ENCODE measurements at regions not wholly inside any gene's neighbourhood (a gene's known extent, or its start where the extent isn't known, plus 50 kb on each side); places are given as distances from the start of the nearest gene placed in this dataset.

GRCh38 chr9:115914291-115914690 lies 239.3 kb upstream of the PAPPA start:
- no peak for DNase-seq

GRCh38 chr9:115921301-115921700 lies 232.3 kb upstream of the PAPPA start:
- no peak for DNase-seq

DNA sequence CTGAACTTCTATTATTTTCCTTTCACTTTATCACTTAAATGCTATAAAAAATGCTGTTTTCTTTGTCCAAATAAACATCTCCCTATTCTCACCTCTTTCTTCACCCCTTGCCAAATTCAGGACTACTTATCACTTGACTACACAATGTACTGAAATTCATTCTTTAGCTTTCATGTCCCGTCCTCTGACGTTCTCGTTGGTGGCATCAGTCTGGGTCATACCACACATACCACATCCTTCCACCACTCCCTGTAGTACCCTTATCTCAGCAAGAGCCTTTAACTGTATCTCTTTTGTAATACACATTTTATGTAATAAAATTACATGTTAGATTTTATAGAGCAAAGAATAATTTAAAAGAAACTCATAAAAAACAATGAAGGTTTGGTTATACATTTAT lies 231.1 kb upstream of the PAPPA start:
- no peak for DNase-seq

DNA sequence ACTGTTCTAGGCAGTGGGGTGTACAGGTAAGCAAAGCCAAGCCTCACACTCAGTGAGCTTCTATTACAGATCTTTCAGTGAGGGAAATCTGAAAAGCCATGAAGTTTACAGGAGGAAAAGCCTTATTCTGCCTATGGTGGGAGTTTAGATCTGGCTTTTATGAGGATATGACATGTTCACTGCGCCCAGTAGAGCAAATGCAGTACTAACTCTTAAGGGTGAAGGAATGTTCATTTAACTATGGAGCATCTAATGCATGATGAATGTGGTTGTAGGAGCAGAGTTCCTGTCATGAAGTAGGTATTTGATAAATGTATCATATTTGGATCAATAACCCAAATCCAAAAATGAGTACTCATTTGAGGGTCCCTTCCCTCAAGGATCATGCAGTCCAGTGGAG lies 230.2 kb upstream of the PAPPA start:
- no peak for DNase-seq

GRCh38 chr9:115923903-115924668 lies 229.5 kb upstream of the PAPPA start:
- no peak for DNase-seq

GRCh38 chr9:115924669-115924987 lies 229.0 kb upstream of the PAPPA start:
- DNase-seq: no peak

DNA sequence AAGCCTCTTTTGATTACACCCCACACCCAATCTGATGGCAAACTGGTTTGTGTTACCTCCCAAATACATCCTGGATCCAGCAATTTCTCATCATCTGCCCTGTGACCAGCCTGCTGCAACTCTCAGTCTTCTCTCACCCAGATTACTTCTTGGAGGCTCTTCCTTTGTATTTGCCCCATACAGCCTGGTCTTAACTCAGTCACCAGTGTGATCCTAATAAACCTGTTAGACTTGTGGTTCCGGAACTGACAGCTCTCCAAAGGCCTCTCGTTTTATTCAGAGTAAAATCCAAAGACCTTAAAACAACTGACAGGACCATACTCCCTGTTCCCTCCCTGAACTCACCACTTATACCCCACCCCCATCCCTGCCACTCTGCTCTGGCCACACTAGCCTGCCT lies 228.2 kb upstream of the PAPPA start:
- no peak for DNase-seq

DNA sequence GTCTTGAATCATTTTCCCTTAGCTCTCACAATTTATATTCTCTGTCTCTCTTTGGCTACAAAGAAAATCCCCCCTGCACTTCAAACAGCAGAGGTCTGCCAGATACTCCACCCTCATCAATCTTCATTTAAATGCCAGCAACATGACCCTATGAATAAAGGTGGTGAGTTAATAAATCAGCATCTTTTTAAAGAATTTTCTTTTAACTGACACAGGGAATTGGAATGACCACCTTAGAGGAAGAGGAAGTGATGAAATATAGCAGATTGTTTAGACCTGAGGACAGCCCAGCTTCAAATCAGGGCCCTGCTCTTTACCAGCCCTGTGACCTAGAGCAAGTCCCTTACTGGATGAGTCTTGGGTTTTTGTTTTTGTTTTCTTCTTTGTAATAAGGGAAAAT lies 223.1 kb upstream of the PAPPA start:
- no peak for DNase-seq

GRCh38 chr9:115938479-115938878 lies 215.1 kb upstream of the PAPPA start:
- no peak for DNase-seq

DNA sequence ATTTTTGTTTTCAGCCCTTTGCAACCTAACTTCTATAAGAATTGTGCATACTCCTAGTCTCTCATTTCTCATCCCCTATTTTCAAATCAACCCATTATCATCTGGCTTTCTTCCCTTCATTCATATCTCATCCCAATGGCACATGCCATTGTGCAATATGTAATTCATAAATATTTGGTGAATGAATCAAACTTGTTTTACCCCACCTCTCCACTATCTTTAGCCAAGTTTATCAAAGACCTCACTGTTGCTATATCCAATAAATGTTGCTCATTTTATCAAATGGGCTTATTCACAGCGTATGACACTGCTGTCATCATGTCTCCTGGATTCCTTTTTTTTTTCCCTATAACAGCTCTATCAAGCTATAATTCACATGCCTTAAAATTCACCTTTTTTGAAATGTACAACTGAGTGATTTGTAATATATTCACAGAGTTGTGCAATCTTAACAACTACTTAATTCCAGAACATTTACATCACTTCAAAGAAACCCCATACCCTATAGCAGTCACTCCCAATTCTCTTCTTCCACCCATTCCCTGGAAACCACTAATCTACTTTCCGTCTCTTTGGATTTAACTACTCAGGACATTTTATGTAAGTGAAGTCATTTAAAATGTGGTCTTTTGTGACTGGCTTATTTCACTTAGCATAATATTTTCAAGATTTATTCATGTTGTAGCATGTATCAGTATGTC lies 214.4 kb upstream of the PAPPA start:
- DNase-seq: no peak

- DNase-seq: no peak
Measured at GRCh38 chr9:115941561-115942315, 211.9 kb upstream of the PAPPA start.

DNA sequence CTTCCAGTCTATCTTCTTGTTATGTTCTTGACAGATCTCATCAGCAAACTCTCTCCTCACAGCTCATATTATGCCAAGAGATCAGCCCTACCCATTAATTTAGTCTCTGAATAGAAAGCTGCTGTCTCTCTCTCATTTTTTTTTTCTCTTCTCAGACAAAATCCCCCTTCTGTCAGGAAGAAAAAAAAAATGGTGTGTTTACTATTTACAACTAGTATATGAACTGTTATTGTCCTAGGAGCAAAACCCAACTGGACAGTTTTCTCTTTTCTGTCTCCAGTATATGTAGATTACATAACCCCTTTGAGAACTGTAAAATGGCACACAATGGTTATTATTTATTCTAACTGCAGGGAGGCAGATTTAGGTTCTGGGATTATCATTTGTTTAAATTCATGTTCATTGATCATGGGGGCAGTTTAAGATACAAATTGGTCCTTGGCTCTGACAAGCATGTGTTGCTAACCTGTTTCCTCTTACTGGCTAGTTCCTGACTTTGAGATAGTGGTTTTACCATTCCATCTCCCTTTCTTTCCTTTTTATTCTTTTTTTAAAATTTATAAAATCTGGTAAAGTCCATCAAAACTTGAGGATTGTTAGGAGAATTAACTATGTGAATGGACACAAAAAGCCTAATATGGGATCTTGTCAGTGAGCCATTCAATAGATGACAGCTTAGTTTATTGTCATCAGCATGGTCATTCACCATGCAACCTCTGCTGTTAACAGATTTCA lies 210.0 kb upstream of the PAPPA start:
- no peak for DNase-seq

- no peak for DNase-seq
Measured at GRCh38 chr9:115944166-115944948, 209.2 kb upstream of the PAPPA start.

DNA sequence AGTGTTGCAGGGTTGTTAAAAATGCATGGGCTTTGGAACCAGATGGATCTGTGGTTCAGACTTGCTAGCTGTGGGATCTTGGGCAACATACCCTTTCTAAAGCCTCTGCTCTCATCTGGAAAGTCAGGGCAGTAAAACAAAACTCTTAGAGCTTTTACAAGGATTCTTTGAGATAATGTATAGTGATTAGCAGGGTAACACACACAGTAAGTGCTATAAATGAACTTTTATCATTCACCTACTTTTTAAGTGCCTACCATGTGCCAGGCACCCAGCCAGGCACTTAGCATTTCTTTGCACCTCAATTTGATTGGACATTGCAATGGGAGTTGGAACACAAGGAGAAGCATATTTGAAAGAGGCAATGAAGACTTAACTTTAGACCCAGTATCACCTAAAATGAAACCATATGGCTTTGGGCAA lies 208.6 kb upstream of the PAPPA start:
- DNase-seq: no peak

- no peak for DNase-seq
Measured at GRCh38 chr9:115946530-115946929, 207.1 kb upstream of the PAPPA start.

- no peak for DNase-seq
Measured at GRCh38 chr9:115951977-115952376, 201.6 kb upstream of the PAPPA start.

DNA sequence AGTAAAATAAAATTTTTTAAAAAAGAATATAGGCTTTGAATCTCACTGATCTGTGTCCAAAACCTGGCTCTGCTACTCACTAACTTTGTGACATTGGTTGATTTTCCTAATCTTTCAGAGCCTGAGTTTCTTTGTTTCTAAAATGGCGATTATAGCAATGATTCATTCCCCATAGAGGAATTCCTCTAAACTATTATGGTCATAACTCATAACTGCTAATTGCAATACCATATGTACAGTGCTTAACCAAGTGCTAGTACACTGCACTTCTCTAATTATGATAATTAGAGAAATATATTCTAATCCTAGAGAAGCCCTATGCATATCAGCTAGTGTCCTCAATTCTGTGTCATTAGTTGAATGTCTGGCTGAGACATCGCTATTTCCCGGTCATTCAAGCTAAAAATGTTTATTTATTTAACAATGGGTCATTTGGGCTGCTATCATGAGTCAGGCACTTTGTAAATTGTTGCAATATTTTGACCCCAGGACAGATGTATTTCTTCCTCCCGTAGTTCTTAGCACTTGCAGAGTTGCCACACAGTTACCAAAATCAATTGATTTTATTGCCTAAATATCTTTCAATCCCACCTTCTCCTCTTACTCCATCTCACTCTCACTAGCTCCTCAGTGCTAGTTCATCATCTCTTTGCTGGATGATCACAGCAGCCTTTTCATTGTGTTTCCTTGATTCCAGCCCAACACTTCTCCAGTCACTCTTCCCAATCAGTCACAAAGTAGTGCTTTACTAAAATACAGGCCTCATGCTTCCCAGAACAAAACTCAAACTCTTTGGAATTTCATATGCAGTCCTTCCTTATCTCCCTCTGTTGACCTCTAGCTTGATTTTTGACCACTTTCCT lies 200.9 kb upstream of the PAPPA start:
- DNase-seq: no peak

DNA sequence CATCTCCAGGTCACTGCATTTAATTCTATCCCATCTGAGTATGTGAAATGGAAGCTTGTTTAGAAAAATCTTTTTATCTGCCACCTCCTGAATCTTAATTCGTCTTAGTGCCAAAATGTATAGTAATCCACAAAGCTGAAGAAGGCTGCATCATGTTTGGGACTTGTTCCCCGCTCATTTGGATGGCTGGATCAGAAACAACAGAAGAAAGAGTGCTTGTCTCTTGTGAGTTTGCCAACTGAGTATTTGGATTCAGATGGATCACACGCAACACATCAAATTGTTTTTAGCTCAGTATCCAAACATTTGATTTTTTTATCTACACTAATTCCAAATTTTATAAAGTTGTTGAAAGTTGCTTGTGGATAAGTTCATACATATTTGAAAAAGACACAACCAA lies 197.2 kb upstream of the PAPPA start:
- DNase-seq: no peak

- DNase-seq: no peak
Measured at GRCh38 chr9:115957585-115957984, 196.0 kb upstream of the PAPPA start.

DNA sequence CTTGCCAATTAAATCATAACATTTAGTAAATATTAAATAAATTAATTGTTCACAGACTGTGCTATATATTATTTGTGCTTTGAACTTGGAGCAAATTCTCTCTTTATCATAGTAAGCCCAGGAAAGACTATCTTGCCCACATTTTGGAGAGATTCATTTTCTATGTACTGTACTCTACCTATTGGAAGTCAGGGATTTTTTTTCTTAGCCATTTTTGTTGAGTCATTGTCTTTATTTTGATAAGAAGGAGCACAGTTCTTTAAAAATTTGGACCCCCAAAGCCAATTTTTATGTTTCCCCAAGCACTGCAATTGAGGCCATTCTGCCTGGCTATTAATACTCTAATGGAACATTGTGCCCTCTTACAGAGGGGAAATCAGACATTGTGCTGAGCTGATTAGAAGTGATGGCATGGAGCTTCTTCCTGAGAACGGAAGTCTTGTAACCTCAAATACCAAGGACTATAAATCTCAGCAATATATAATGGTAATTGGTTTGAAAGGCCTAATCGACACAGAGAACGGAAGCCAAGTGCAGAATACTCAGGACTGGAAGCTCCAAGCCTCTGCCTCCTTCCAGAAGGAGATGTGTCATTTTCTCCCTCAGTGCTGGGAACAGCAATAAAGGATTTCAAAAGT lies 188.8 kb upstream of the PAPPA start:
- DNase-seq: no peak

GRCh38 chr9:115966660-115967059 lies 186.9 kb upstream of the PAPPA start:
- DNase-seq: no peak
